ENCODE measurements at regions not wholly inside any gene's neighbourhood (a gene's known extent, or its start where the extent isn't known, plus 50 kb on each side); places are given as distances from the start of the nearest gene placed in this dataset.

- POLR2A ChIA-PET: no interaction called here
- DNase-seq (ENCODE audit: extremely low spot score): no peak
- TF ChIP-seq FOXM1 (IDR thresholded peaks at IDR 0.05; ENCODE audit: borderline replicate concordance) (no peak), FOXA1 (IDR thresholded peaks at IDR 0.05) (no peak), LEF1 (IDR thresholded peaks at IDR 0.05; ENCODE audit: borderline replicate concordance) (no peak), ZNF384 (IDR thresholded peaks at IDR 0.05) (no peak), TARDBP (IDR thresholded peaks at IDR 0.05) (no peak), NFRKB (IDR thresholded peaks at IDR 0.05) (no peak), SP1 (IDR thresholded peaks at IDR 0.05) (no peak), ARNT (IDR thresholded peaks at IDR 0.05) (no peak), ELF4 (IDR thresholded peaks at IDR 0.05) (no peak)
- TF ChIP-seq, protein P1, sequence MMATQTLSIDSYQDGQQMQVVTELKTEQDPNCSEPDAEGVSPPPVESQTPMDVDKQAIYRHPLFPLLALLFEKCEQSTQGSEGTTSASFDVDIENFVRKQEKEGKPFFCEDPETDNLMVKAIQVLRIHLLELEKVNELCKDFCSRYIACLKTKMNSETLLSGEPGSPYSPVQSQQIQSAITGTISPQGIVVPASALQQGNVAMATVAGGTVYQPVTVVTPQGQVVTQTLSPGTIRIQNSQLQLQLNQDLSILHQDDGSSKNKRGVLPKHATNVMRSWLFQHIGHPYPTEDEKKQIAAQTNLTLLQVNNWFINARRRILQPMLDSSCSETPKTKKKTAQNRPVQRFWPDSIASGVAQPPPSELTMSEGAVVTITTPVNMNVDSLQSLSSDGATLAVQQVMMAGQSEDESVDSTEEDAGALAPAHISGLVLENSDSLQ (IDR thresholded peaks at IDR 0.05): no peak
- CTCF ChIA-PET: interaction anchor here (0.6 kb wide), 1 partner anchor 79 kb away, joined by 3 read pairs; no protein-coding TSS in a partner anchor
These were observed 170.4 kb downstream of the SOCS6 start for GRCh38 chr18:70459251-70459650.

DNA sequence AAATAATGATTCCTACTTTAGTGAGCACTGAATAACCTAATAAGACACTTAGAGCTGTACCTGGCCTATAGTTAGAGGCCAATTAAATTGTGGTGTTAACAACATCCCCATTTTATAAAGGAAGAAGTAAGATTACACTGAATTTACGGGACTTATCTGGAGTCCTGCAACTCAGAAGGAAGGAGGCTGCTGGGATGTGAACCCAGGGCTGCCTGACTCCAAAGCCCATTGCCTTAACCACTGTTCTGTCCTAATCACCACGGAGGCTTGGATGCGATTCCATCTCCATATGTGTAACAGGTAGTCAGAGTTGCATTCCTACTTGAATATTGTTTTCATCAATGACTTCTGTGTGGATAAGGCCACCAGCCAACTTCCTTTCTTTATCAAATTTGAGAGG lies 168.9 kb downstream of the SOCS6 start:
- DNase-seq (ENCODE audit: extremely low spot score): no peak
- POLR2A ChIA-PET: no interaction called here
- CTCF ChIA-PET: no interaction called here
- TF ChIP-seq, protein P1 (IDR thresholded peaks at IDR 0.05): no peak
- no peak for TF ChIP-seq FOXK2 (IDR thresholded peaks at IDR 0.05)
- no peak for TF ChIP-seq CTBP1 (IDR thresholded peaks at IDR 0.05; ENCODE audit: borderline replicate concordance)
- no peak for TF ChIP-seq FOXM1 (IDR thresholded peaks at IDR 0.05; ENCODE audit: borderline replicate concordance)
- no peak for TF ChIP-seq NFRKB (IDR thresholded peaks at IDR 0.05)
- TF ChIP-seq ZNF384 (IDR thresholded peaks at IDR 0.05): no peak
- no peak for TF ChIP-seq L3MBTL2 (conservative IDR thresholded peaks at IDR 0.05)
- TF ChIP-seq SP1 (IDR thresholded peaks at IDR 0.05): no peak
- no peak for TF ChIP-seq LEF1 (IDR thresholded peaks at IDR 0.05; ENCODE audit: borderline replicate concordance)
- TF ChIP-seq ARNT (IDR thresholded peaks at IDR 0.05): no peak
- TF ChIP-seq TARDBP (IDR thresholded peaks at IDR 0.05): no peak

DNA sequence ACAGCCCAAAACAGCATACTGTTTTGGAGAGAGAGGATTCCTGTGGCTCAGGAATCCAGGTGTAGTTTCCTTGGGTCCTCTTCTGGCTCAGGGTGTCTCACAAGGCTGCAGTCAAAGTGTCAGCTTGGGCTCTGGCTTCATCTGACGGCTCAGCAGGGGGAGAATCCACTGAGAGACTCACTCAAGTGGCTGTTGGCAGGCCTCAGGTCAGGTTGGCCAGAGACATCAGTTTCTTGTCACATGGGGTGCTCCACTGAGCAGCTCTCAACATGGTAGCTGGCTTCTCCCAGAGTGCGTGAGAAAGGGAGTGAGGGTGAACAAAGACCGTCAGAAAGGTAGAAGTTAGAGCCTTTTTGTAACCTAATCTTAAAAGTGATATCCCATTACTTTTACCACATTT lies 168.4 kb downstream of the SOCS6 start:
- ChIA-PET CTCF (no interaction called here), POLR2A (no interaction called here)
- TF ChIP-seq SUZ12 (IDR thresholded peaks at IDR 0.05): no peak
- no peak for DNase-seq (ENCODE audit: extremely low spot score)

- POLR2A ChIA-PET: no interaction called here
- no peak for TF ChIP-seq CTBP1 (IDR thresholded peaks at IDR 0.05; ENCODE audit: borderline replicate concordance)
- TF ChIP-seq ELF4 (IDR thresholded peaks at IDR 0.05): no peak
- no peak for TF ChIP-seq SP1 (IDR thresholded peaks at IDR 0.05)
- no peak for TF ChIP-seq ARNT (IDR thresholded peaks at IDR 0.05)
- TF ChIP-seq BHLHE40 (IDR thresholded peaks at IDR 0.05; ENCODE audit: borderline replicate concordance): no peak
- TF ChIP-seq FOXA1 (IDR thresholded peaks at IDR 0.05): no peak
- no peak for TF ChIP-seq FOXK2 (IDR thresholded peaks at IDR 0.05)
- TF ChIP-seq LEF1 (IDR thresholded peaks at IDR 0.05; ENCODE audit: borderline replicate concordance): no peak
- CTCF ChIA-PET: no interaction called here
- DNase-seq (ENCODE audit: extremely low spot score): no peak
These were observed 167.5 kb downstream of the SOCS6 start for GRCh38 chr18:70456376-70456775.

DNA sequence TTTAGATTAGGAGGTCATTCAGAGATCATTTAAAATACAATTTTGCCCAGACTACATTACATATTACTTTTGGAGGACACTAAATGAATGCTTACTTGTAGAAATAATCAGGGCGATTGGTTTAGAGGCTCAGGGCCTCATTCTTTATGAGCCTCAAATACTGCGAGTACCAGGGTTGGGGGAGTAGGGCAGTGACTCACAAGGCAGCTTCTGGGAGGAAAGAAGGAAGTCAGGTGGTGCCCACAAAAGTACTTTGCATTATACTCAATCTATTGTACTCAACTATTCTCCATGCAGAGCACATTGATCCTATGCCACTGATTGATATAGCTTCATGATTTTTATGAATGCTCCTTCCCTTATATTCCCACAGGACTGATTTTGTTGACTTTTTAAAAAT lies 166.9 kb downstream of the SOCS6 start:
- ChIA-PET CTCF (interaction anchor here (0.6 to 1.2 kb wide), 2 partner anchors 262 to 292 kb away, joined by 3 to 4 read pairs; no protein-coding TSS in a partner anchor), POLR2A (no interaction called here)
- TF ChIP-seq SUZ12 (IDR thresholded peaks at IDR 0.05) (no peak), L3MBTL2 (conservative IDR thresholded peaks at IDR 0.05) (no peak), BHLHE40 (IDR thresholded peaks at IDR 0.05; ENCODE audit: borderline replicate concordance) (no peak), NFRKB (IDR thresholded peaks at IDR 0.05) (no peak), LEF1 (IDR thresholded peaks at IDR 0.05; ENCODE audit: borderline replicate concordance) (no peak), ZNF384 (IDR thresholded peaks at IDR 0.05) (no peak), ELF4 (IDR thresholded peaks at IDR 0.05) (no peak)
- no peak for DNase-seq (ENCODE audit: extremely low spot score)

- TF ChIP-seq FOXM1 (IDR thresholded peaks at IDR 0.05; ENCODE audit: borderline replicate concordance): no peak
- no peak for TF ChIP-seq TARDBP (IDR thresholded peaks at IDR 0.05)
- TF ChIP-seq LEF1 (IDR thresholded peaks at IDR 0.05; ENCODE audit: borderline replicate concordance): no peak
- TF ChIP-seq FOXK2 (IDR thresholded peaks at IDR 0.05): no peak
- TF ChIP-seq, protein P1 (IDR thresholded peaks at IDR 0.05): no peak
- no peak for TF ChIP-seq CTBP1 (IDR thresholded peaks at IDR 0.05; ENCODE audit: borderline replicate concordance)
- no peak for TF ChIP-seq FOXA1 (IDR thresholded peaks at IDR 0.05)
- no peak for TF ChIP-seq ELF4 (IDR thresholded peaks at IDR 0.05)
- no peak for TF ChIP-seq L3MBTL2 (conservative IDR thresholded peaks at IDR 0.05)
- POLR2A ChIA-PET: no interaction called here
- peak; percentile 24 for DNase-seq (ENCODE audit: extremely low spot score)
- CTCF ChIA-PET: interaction anchor here (0.6 to 1.2 kb wide), 4 partner anchors 15 to 261 kb away, joined by 3 to 4 read pairs (median 4); no protein-coding TSS in a partner anchor
These were observed 166.0 kb downstream of the SOCS6 start for GRCh38 chr18:70454704-70455322.

GRCh38 chr18:70453058-70453775 lies 164.4 kb downstream of the SOCS6 start:
- CTCF ChIA-PET: interaction anchor here (1.3 kb wide), 1 partner anchor 258 kb away, joined by 5 read pairs; no protein-coding TSS in a partner anchor
- POLR2A ChIA-PET: no interaction called here
- DNase-seq (ENCODE audit: extremely low spot score): no peak
- no peak for TF ChIP-seq SUZ12 (IDR thresholded peaks at IDR 0.05)
- no peak for TF ChIP-seq FOXA1 (IDR thresholded peaks at IDR 0.05)
- TF ChIP-seq HDGF (IDR thresholded peaks at IDR 0.05; ENCODE audit: borderline replicate concordance): no peak
- TF ChIP-seq, protein P1 (IDR thresholded peaks at IDR 0.05): no peak
- TF ChIP-seq FOXM1 (IDR thresholded peaks at IDR 0.05; ENCODE audit: borderline replicate concordance): no peak
- TF ChIP-seq LEF1 (IDR thresholded peaks at IDR 0.05; ENCODE audit: borderline replicate concordance): no peak
- no peak for TF ChIP-seq SP1 (IDR thresholded peaks at IDR 0.05)
- no peak for TF ChIP-seq CTBP1 (IDR thresholded peaks at IDR 0.05; ENCODE audit: borderline replicate concordance)
- no peak for TF ChIP-seq ELF4 (IDR thresholded peaks at IDR 0.05)
- no peak for TF ChIP-seq BHLHE40 (IDR thresholded peaks at IDR 0.05; ENCODE audit: borderline replicate concordance)
- TF ChIP-seq NFRKB (IDR thresholded peaks at IDR 0.05): no peak
- TF ChIP-seq ARNT (IDR thresholded peaks at IDR 0.05): no peak
- TF ChIP-seq ZNF384 (IDR thresholded peaks at IDR 0.05): no peak
- TF ChIP-seq L3MBTL2 (conservative IDR thresholded peaks at IDR 0.05): no peak
